ENCODE measurements at regions not wholly inside any gene's neighbourhood (a gene's known extent, or its start where the extent isn't known, plus 50 kb on each side); places are given as distances from the start of the nearest gene placed in this dataset.
"Not testable (repeated sequence)": the region's sequence is repeated elsewhere in the genome, so short reads cannot be mapped to it uniquely, and the experiment has no call there.

DNA sequence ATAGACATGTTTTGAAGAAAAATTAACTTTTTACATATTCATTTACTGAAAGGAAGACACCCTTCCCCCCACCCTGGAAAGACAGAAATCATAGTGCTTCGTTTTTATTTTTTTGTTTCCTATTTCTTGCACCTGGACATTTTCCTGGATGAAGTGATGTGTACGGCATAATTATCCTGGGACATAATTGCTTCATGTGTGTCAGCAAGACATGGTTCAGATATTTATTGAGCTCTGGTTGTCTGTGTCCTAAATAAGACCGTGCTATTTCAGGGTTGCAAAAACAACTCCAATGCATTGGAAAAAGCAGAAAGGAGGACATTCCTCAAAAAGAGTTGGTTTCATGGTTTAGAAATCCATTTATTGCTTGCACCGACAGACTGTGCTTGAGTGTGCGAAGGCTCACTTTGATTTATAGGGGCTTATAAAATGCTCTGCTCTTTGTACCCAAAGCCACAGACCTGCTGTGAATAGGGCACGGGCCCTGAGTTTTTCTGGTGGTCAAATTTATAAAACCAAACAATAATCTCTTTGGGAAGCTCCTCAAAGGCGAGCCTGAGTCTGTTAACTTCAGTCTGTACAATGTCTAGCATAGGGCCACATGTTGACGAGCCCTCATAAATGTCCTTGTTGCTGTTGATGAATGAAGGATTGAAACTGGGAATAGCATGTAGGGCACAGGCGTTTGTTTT lies 179.5 kb downstream of the SOX4 start:
- DNase-seq (ENCODE audit: low spot score) = no peak

DNA sequence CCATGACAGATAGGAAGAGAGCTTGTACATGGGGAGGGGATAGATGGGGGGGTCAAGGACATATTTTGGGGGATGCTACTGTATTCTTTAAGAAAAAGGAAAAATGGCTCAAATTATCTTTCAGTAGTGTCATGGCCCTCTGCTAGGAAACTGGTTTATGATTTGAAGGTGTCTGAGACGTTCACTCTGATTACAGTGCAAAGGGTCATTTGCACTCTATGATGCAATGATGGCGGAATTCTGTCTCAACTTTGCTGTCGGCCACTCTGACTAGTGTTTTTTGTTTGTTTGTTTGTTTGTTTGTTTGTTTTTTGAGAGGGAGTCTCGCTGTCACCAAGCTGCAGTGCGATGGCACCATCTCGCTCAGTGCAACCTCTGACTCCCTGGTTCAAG lies 180.0 kb downstream of the SOX4 start:
- no peak for DNase-seq (ENCODE audit: low spot score)

DNA sequence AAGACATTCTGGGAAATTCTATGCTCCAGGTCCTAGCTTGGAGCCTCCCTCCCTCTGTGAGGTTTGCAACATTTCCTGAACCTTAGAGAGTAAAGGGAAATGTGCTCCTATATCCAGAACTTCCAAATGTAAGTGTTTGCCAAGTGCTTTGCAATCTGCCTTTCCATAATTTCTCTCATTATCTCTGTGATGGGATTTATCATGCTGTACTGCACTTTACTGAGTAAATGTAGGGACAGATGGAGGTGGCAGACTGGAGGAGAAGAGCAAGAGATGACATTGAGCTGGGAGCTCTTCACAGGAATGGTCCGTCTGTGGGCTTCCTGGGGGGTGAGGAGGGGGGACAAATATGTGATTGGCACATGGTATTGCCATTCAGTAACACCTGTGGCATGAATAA lies 184.3 kb downstream of the SOX4 start:
- DNase-seq (ENCODE audit: low spot score) = no peak

DNA sequence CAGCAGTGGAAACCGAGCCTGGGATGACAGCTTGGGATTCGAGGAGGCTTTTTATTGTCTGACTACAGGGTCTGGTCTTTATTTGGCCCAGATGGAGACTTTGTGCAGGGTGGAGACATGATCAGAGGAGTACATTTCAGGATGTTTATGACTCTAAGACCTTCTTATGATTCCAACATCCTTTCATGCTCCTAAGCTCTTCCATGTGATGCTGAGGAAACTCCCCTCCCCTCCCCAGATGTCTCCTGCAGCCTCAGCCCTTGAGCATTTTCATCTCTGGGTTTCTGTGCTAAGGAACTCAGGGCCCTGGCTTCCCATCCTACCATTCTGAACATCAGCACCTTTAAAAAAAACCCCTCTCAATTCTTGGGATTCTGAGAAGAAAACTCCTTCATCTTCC lies 186.6 kb downstream of the SOX4 start:
- no peak for DNase-seq (ENCODE audit: low spot score)

DNA sequence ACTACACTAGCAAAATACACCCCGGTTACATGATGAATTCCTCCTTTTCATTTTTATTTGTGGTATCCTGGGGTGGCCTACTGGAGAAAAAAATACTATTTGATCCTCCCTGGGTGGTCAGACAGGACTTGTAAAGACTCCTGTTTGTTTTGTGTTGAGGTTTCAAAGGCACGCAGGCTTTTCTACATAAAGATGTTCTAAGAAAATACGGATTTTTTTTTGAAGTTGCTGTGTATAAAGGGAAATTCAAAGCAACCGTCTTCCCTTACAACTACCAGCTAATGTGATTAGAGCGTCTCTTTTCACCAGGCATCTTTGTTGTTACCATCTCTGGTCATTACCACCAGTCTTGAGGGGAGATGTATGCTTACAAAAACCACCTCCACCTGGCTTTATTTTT lies 187.1 kb downstream of the SOX4 start:
- no peak for DNase-seq (ENCODE audit: low spot score)

DNA sequence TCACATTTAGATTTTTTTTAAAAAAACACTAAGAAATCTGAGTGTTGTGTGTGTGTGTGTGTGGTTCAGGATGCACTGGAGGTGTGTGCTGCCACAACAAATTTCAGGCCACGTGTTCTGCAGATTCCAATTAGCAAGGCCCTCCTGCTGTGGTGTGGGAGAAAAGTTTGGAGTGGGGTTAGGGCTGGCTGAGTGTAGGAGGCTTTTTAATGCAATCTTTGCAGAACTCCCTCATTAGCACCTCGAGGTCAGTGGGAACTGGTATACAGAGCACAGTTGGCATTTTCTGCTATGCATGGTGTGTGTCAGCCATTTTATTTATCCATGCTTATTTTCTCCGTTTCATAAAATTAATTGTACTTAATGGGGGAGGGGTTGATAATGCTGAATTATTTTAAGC lies 187.6 kb downstream of the SOX4 start:
- no peak for DNase-seq (ENCODE audit: low spot score)

DNA sequence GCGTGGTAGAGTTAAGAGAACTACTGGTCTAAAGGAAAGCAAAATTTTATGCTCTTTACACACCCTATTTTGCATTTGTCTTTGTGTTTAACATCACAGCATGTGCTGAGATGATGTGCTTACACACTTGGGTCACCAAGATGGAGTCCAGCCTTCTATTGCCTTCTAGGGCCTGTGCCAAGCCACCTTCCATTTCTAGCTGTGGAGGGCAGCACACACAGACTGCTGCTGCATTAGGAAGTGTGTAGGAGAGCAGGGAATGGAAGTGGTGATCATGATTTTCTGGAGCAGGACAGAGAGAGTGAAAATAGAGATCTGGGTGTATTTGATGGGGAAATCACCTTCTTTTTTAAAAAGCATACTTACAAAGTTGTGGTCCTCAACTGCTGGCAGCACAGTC lies 191.6 kb downstream of the SOX4 start:
- DNase-seq (ENCODE audit: low spot score) = no peak

DNA sequence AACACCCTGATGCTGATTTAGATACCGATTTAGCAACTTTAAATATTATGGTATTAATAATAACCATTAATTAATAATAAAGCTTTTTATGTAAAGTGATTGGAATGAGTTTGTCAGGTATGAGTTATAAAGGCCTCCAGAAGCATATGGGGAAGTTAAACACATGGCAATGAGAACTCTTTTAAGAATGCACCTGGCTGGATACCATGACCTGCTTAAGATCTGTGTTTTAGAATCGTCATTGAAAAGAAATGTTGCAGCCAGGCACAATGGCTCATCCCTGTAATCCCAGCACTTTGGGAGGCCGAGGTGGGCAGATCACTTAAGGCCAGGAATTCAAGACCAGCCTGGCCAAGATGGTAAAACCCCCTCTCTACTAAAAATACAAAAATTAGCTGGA lies 197.5 kb downstream of the SOX4 start:
- DNase-seq (ENCODE audit: low spot score) = no peak

DNA sequence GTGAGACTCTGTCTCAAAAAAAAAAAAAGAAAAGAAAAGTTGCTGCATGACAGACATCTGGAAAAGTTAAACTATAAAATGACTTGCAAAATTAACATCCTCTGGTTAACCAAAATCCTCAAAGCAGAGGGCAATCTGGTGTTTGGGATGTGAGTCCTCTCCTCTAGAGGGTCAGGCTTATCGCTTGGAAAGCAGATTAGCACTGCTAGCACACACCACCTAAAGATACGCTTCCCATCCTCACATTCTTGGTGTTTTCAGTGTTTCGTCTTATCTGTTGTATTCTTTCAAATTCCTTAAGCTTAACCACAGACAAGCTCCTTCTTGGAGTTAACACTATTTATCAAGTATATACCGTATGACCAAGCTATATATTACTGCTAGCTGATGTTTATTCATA lies 198.0 kb downstream of the SOX4 start:
- no peak for DNase-seq (ENCODE audit: low spot score)

DNA sequence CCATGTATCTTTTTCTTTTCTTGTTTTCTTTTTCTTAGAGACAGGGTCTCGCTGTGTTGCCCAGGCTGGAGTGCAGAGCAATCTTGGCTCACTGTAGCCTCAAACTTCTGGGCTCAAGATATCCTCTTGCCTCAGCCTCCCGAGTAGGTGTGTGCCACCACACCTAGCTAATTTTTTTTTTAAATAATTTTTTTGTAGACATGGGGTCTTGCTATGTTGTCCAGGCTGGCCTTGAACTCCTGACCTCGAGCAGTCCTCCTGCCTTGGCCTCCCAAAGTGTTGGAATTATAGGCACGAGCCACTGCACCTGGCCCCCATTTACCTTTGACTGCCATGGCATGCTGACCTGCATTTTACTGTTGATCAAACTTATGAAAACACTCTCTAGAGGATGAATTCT lies 198.6 kb downstream of the SOX4 start:
- DNase-seq (ENCODE audit: low spot score) = no peak

DNA sequence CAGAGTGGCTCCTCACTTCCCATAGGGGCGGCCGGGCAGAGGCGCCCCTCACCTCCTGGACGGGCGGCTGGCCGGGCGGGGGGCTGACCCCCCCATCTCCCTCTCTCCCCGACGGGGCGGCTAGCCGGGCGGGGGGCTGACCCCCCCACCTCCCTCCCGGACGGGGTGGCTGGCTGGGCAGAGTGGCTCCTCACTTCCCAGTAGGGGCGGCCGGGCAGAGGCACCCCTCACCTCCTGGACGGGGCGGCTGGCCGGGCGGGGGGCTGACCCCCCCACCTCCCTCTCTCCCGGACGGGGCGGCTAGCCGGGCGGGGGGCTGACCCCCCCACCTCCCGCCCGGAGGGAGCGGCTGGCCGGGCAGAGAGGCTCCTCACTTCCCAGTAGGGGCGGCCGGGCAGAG lies 203.4 kb downstream of the SOX4 start:
- DNase-seq (ENCODE audit: low spot score) = not testable (repeated sequence)

DNA sequence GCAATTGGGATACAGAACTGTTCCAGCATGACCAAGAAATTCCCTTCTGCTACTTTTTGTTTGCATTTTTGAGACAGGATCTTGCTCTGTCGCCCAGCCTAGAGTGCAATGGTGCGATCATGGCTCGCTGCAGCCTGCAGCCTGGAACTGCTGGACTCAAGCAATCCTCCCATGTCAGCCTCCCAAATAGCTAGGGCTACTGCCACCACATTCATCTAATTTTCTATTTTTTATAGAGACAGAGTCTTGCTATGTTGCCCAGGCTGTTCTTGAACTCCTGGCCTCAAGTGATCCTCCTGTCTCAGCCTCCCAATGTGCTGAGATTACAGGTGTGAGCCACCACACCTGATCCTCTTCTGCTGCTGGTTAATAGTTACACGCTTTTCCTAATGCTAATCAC lies 204.9 kb downstream of the SOX4 start:
- no peak for DNase-seq (ENCODE audit: low spot score)

DNA sequence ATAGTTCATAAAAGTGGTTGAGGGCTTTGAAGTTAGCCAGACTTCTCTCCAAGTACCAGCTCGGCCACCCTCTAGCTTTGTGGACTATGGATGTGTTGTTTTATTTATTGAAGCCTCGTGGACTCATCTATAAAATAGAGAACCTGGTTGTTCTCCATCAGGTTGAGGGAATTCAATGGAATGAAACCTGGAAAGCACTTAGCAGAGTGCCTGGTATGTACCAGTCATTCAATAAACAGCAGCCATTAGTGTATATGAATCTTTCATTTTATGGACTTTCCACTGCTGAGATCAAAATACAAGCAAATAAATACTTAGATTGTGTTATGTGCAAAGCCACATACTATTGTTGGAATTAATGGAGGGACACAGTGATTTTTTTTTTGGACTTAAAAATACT lies 206.8 kb downstream of the SOX4 start:
- DNase-seq (ENCODE audit: low spot score) = no peak

DNA sequence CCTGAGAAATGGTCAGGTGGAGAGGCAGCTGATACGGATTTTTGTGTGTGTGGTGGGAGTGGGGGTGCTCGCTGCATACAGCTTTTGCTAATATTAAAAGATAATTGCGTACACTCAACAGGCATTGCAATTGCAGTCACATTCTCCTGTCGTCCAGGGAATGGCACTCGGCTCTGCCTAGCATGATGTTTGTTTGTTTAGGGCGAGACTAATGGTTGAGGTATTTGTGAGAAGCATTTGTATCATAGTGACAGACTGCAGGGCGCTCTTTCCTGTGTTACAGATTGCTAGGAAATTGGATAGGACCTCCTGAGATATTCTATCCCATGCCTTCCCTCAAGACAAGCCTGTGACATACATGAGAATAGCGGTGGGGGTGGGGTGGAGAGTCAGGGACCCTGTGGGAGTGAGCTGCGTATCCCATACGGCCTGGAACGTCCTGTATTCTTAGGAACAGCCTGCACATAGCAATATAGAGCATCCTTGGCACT lies 207.4 kb downstream of the SOX4 start:
- no peak for DNase-seq (ENCODE audit: low spot score)

DNA sequence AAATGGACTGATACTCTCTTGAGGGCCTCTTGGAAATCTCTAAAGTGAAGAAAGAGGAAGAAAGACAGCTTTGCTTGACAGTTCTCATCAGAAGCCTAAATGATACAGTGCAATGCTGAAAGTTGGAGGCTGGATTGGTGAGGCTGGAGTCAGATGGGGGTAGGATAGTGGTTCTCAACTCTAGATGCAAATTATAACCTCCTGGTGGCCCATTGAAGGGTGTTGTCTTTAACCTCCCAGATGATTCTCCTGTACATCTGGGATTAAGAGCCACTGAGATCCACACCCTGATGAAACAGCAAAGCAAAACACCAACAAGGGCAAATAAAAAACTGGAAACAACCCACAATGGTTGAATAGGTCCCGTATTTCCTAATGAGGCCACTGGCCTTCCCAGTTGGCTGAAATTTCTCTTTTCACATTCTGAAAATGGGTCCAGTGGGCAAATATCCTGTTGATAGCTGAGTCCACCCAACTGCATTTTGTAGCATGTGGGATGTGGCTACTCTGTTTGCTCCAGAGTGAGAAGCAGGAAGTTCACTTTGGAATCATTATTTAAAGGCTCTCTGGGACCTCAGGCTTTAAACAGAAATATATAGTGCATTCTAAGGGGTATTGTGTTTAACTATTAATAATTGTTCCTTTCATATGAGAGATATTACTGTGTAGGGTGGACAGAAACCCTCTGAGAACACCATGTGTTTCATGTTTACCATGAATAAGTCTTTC lies 208.1 kb downstream of the SOX4 start:
- no peak for DNase-seq (ENCODE audit: low spot score)

DNA sequence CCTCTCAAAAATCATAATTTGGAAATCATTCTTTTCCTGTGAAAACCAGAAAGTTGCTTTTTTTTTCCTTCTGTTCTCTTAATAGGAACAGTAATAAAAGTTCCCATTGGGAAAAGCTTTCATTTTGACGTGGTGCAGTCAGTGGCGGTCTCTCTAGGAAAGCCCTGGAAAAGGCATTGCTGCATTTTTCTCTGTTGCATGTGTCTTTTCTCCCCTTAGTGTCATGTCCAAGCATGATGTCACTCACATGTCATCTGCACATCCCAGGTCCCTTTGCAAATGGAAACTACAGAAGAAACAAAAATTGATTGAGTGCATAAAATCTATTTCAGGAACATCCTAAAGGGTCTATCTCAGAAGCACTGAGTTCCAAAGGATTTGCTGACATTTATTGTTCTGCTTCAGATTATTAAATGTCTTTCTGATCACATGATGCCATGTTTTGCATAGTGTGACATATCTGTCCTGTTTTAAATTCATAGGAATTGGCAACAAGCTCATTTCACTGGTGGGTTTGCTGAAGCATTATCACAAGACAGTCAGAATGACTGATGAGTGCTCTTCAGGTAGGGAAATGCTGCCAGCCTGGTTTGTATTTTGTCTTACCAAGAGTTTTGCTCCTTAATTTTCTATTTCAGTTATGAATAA lies 208.7 kb downstream of the SOX4 start:
- no peak for DNase-seq (ENCODE audit: low spot score)

DNA sequence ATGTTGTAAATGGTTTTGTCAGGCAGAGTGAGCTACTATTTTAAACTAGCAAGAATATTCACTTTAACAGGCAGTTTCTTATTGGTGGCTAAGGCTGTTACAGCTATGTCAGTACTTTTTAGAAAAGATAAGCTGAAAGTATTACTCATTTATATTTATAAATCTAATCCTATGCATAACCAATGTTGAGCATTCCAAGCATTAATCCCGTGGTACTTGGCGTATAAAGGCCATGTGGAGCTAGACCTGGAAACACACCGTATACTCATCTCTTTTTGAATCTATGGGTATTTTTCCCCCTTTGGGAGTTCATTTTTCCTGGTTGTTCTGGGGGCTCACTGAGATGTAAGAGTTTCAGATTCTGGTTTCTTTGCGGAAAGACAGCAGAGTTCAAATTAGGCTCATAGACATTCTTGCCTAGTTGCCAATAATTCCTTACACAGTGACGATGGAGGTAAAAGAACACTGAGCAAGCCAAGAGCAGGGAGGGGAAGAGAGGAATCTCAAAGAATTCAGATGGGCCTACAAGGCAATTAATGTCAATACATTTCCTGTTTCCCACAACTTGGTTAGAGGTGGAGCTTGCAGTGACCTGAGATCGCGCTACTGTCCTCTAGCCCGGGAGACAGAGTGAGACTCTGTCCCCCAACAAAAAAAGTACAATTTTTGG lies 211.5 kb downstream of the SOX4 start:
- DNase-seq (ENCODE audit: low spot score) = no peak

DNA sequence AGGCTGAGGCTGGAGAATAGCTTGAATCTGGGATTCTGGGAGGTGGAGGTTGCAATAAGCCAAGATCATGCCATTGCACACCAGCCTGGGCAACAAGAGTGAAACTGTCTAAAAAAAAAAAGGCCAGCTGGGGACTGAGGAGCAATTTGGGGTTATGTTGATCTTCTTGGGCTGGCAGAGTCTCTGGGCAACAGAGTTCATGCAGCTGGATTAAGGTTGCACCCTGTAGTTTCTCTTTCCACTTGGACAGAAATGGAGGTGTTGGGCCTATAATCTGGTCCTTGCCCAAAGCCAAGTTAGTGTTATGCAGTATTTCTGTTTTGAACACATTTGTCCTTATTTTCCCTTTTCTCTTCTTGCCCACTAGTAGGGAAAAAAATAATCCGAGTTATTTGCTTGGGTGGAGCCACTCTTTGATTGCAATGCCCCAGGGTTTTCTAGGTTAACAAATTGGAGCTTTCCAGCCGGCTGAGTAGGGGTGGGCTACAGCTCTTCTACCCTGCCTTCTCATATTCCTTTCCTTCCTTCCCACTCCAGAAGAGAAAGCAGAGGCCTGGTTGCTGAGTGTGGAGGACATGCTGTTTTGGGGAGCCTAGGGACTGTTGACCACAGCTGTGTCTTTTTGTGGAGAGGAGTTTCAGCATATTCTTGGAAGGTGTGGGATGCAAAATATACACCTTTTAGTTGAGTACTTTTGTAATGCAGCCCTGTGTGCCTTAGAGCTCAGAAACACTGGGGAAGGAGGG lies 213.9 kb downstream of the SOX4 start:
- DNase-seq (ENCODE audit: low spot score) = no peak

DNA sequence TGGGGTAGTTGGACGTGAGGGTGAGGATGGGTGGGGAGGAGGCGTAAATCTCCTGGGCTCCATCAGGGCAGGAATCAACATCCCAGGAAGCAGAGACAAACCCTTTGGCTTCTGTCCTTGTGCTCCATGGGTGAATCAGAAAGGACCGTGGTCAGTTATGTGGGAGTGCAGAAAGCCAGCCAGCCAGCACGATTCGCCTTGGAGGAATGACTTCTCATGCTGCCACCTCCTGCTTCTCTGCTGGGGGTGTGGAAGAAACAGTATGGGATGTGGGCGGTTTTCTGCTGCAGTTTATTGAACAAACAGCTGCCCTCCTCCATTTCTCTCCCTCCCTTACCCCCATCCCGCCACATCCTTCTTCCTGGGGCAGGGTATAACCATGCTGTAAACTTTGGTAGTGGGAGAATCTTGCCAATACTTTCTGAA lies 214.5 kb downstream of the SOX4 start:
- DNase-seq (ENCODE audit: low spot score) = no peak

DNA sequence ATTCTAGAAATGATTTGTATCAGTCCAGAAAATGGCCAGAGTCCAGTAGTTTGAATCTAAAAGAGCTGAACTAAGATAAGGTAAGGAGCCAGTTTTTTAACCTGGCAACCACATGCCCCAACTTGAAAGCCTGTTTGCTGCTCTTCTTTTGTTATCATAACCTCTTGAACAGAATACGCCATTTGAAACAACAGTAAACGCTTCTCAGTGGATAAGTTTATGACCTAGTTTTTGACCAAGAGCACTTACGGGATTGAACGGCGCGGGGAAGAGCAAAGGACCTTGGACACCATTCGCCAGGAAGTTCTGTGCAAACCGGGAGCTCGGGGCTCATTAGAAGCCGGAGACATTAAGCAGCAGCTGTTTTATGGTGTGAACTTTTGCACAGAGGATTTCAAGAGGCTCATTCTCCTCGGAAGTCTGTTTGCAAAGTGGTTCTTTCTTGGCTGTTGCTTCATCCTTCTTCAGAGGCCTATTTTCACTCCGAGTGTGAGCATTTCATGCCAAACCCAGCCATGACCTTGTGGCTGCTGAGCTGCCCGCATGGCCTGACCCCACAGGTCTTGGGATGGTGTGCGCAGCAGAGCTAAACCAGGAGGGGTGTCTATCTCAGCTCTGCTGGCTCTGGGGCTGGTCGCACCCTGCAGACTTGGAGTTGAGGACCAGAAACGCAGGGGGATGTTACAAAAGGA lies 215.1 kb downstream of the SOX4 start:
- DNase-seq (ENCODE audit: low spot score) = no peak

DNA sequence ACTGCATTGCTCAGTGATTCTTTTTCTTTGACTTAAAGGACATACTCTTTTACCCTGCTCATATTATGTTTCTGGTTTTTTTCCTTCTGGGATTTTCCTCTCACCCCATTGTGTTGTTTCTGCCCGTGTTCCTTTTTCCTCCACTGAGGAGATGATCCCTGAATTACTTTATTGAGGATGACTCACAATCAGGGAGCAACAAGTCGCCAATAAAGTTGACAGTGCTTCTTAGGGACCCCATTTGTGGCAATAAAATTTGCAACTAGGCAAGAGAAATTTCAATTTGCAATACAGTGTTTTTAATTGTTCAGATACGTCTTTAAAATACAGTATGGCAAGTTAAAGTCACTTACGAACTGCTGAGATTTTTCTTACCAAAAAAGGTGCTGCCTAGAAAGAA lies 217.9 kb downstream of the SOX4 start:
- DNase-seq (ENCODE audit: low spot score) = no peak

Data from hematopoietic multipotent progenitor cell treated with erythropoietin and hydrocortisone succinate and interleukin-3 and kit ligand, for 15 days (in vitro differentiated cells).